Natural killer cell (primary cell): ENCODE measurements at regions not wholly inside any gene's neighbourhood (a gene's known extent, or its start where the extent isn't known, plus 50 kb on each side); places are given as distances from the start of the nearest gene placed in this dataset.

Experiments used
- ATAC-seq, 3 donors: fragments of 150-1000 bp in 2 of 3; fragments of 200-7000 bp in 1 of 3; cut with Tn5 transposase; 1 replicate in 1 of 3; 2 replicates in 2 of 3; pipeline ENCODE4 v1.10.0; 2021; ENCODE audit warnings: mild to moderate bottlenecking in 2 of 3, moderate library complexity in 2 of 3
- DNase-seq, 2 donors: peaks; one replicate each; pipeline versions ENCODE4 v3.0.0 to v3.0.0-alpha.2; 2013 to 2021; ENCODE audit warnings: mixed read lengths in 1 of 2
- H3K27ac ChIP-seq: one replicate; pipeline ENCODE4 v1.5.1; 2013; ENCODE audit warnings: mild to moderate bottlenecking, low read length
- H3K27me3 ChIP-seq: one replicate; pipeline ENCODE4 v1.6.1; 2013; ENCODE audit warnings: low read length; ENCODE audit not compliant: control insufficient read depth, insufficient read depth
- H3K36me3 ChIP-seq: one replicate; pipeline ENCODE4 v1.6.1; 2013; ENCODE audit warnings: low read length; ENCODE audit not compliant: control insufficient read depth, insufficient read depth
- H3K4me1 ChIP-seq: one replicate; pipeline ENCODE4 v1.6.1; 2013; ENCODE audit warnings: low read length; ENCODE audit not compliant: control insufficient read depth, insufficient read depth
- H3K4me3 ChIP-seq: one replicate; pipeline ENCODE4 v1.5.1; 2013; ENCODE audit warnings: low read length
- H3K9me3 ChIP-seq: one replicate; pipeline ENCODE4 v1.6.1; 2013; ENCODE audit warnings: low read length; ENCODE audit not compliant: control insufficient read depth, insufficient read depth
- H3K27ac Mint-ChIP-seq, 2 donors: one replicate each; pipeline ENCODE4 v1.8.0; 2022; ENCODE audit warnings: mild to moderate bottlenecking in 2 of 2, mixed read lengths in 2 of 2, moderate library complexity in 1 of 2
- H3K27me3 Mint-ChIP-seq, 2 donors: one replicate each; pipeline ENCODE4 v1.8.0; 2022; ENCODE audit warnings: low read depth in 2 of 2, mixed read lengths in 2 of 2
- H3K36me3 Mint-ChIP-seq: one replicate; pipeline ENCODE4 v1.8.0; 2022; ENCODE audit warnings: mixed read lengths
- H3K4me1 Mint-ChIP-seq, 2 donors: one replicate each; pipeline ENCODE4 v1.8.0; 2022; ENCODE audit warnings: mixed read lengths in 2 of 2
- H3K4me3 Mint-ChIP-seq: one replicate; pipeline ENCODE4 v1.8.0; 2022; ENCODE audit warnings: mild to moderate bottlenecking, moderate library complexity, mixed read lengths
- H3K9me3 Mint-ChIP-seq, 2 donors: one replicate each; pipeline ENCODE4 v1.8.0; 2022; ENCODE audit warnings: mixed read lengths in 2 of 2
- CTCF ChIP-seq: fragments of 200-600 bp; IDR thresholded peaks from one replicate; pipeline ENCODE4 v1.8.0; 2022; ENCODE audit warnings: antibody characterized with exemption
- WGBS: methylation state at CpG from one replicate; pipeline ENCODE4 v1.1.7; 2013; ENCODE audit warnings: missing lambda C conversion rate; ENCODE audit not compliant: insufficient coverage; 5-methylcytosine and 5-hydroxymethylcytosine counted together
- intact Hi-C: fragments of 100-400 bp; cut with micrococcal nuclease; formaldehyde crosslinking; loops from one replicate; pipeline ENCODE4 v1.14.2; 2022

GRCh38 chr5:119726544-119726943, 97.2 kb downstream of the FAM170A start:
- Mint-ChIP-seq H3K9me3 (peaks cover 8 to 14% of the 10 kb centered on the region in 2 donors), H3K36me3 (no peaks in the 10 kb centered on the region), H3K27ac (no peak overlapping the region), H3K4me1 (no peaks in the 10 kb centered on the region), H3K4me3 (no peak overlapping the region), H3K27me3 (no peaks in the 10 kb centered on the region)
- Histone ChIP-seq H3K9me3 (no peaks in the 10 kb centered on the region), H3K36me3 (no peaks in the 10 kb centered on the region), H3K4me1 (no peaks in the 10 kb centered on the region), H3K27me3 (no peaks in the 10 kb centered on the region), H3K27ac (no peak overlapping the region), H3K4me3 (no peak overlapping the region)
- TF ChIP-seq CTCF, result no peak
- DNase-seq (no peak), ATAC-seq (no peak)
- intact Hi-C loops, result no loop called here

- Mint-ChIP-seq H3K36me3 (no peaks in the 10 kb centered on the region), H3K9me3 (peaks cover 0 to 2% of the 10 kb centered on the region in 2 donors), H3K4me1 (no peaks in the 10 kb centered on the region), H3K27me3 (no peaks in the 10 kb centered on the region), H3K27ac (no peak overlapping the region), H3K4me3 (no peak overlapping the region)
- DNase-seq, result no peak
- TF ChIP-seq CTCF, result no peak
- ATAC-seq, result no peak
- intact Hi-C loops, result no loop called here
- H3K9me3 ChIP-seq, result no peaks in the 10 kb centered on the region
- no peak overlapping the region for H3K27ac ChIP-seq
- H3K4me1 ChIP-seq, result no peaks in the 10 kb centered on the region
- no peaks in the 10 kb centered on the region for H3K36me3 ChIP-seq
- no peaks in the 10 kb centered on the region for H3K27me3 ChIP-seq
- no peak overlapping the region for H3K4me3 ChIP-seq
- 71% methylated on average over 2 of the region's 2 CpGs for WGBS
Measured at GRCh38 chr5:119740225-119740624, 110.9 kb downstream of the FAM170A start.

- H3K27me3 Mint-ChIP-seq, result no peaks in the 10 kb centered on the region
- no peak overlapping the region for H3K27ac ChIP-seq
- intact Hi-C loops, result no loop called here
- H3K4me1 Mint-ChIP-seq, result no peaks in the 10 kb centered on the region
- no peaks in the 10 kb centered on the region for H3K27me3 ChIP-seq
- H3K9me3 ChIP-seq, result no peaks in the 10 kb centered on the region
- no peak overlapping the region for H3K4me3 Mint-ChIP-seq
- H3K4me1 ChIP-seq, result no peaks in the 10 kb centered on the region
- no peak overlapping the region for H3K4me3 ChIP-seq
- H3K27ac Mint-ChIP-seq, result no peak overlapping the region
- H3K36me3 ChIP-seq, result no peaks in the 10 kb centered on the region
- ATAC-seq (no peak), DNase-seq (no peak)
- peaks cover 0 to 2% of the 10 kb centered on the region in 2 donors for H3K9me3 Mint-ChIP-seq
- TF ChIP-seq CTCF, result no peak
- H3K36me3 Mint-ChIP-seq, result no peaks in the 10 kb centered on the region
Measured at GRCh38 chr5:119741691-119742090, 112.3 kb downstream of the FAM170A start.

- Mint-ChIP-seq H3K9me3 (peaks cover 0 to 2% of the 10 kb centered on the region in 2 donors), H3K27me3 (no peaks in the 10 kb centered on the region), H3K27ac (no peak overlapping the region), H3K4me1 (no peaks in the 10 kb centered on the region), H3K36me3 (no peaks in the 10 kb centered on the region), H3K4me3 (no peak overlapping the region)
- DNase-seq, result no peak
- TF ChIP-seq CTCF, result no peak
- Histone ChIP-seq H3K27me3 (no peaks in the 10 kb centered on the region), H3K27ac (no peak overlapping the region), H3K4me3 (no peak overlapping the region), H3K9me3 (no peaks in the 10 kb centered on the region), H3K36me3 (no peaks in the 10 kb centered on the region), H3K4me1 (no peaks in the 10 kb centered on the region)
- no peak for ATAC-seq
- WGBS, result 82% methylated on average over 2 of the region's 4 CpGs
- intact Hi-C loops, result no loop called here
Measured at GRCh38 chr5:119742311-119742710, 113.0 kb downstream of the FAM170A start.
